ENCODE measurements at regions not wholly inside any gene's neighbourhood (a gene's known extent, or its start where the extent isn't known, plus 50 kb on each side); places are given as distances from the start of the nearest gene placed in this dataset.
"Not testable (repeated sequence)": the region's sequence is repeated elsewhere in the genome, so short reads cannot be mapped to it uniquely, and the experiment has no call there.

DNA sequence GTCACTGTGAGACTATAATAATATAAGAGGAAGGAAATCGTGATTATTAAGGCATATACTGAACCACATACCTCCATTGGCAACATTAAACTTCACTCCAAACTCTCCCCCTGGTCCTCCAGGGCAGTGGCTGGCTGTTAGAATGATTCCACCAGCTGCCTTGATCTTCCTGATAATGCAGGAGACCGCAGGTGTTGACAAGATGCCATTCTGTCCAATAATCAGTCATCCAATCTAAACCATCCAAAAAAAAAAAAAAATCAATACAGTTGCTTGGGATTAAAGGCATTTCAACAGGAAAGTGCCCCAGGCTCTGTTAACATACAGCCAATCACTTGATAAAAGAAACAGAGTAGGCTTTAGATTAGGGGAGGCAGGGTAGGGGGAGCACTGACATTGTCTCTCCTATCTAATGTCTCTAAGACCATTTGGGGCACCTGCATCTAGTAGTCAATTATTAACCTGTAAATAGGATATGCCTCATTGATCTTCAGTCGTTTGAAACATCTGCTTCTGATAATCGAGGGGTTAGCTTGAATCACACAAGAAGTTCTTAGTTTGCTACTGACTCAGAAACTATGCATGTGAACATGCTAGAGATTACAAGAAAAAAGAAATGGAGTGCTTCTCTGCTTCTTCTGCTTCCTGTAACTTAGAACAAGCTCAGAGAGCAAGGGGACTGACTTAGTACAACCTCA lies 74.7 kb downstream of the FOXD4L6 start:
- not testable (repeated sequence) for TF ChIP-seq JUND (IDR thresholded peaks at IDR 0.05); FOXA1 (IDR thresholded peaks at IDR 0.05); SP1 (IDR thresholded peaks at IDR 0.05); EGR1 (IDR thresholded peaks at IDR 0.05; ENCODE audit: low read depth in 2 of 2); YY1 (IDR thresholded peaks at IDR 0.05); TAF1 (conservative IDR thresholded peaks at IDR 0.05)
- TF ChIP-seq, protein P1, sequence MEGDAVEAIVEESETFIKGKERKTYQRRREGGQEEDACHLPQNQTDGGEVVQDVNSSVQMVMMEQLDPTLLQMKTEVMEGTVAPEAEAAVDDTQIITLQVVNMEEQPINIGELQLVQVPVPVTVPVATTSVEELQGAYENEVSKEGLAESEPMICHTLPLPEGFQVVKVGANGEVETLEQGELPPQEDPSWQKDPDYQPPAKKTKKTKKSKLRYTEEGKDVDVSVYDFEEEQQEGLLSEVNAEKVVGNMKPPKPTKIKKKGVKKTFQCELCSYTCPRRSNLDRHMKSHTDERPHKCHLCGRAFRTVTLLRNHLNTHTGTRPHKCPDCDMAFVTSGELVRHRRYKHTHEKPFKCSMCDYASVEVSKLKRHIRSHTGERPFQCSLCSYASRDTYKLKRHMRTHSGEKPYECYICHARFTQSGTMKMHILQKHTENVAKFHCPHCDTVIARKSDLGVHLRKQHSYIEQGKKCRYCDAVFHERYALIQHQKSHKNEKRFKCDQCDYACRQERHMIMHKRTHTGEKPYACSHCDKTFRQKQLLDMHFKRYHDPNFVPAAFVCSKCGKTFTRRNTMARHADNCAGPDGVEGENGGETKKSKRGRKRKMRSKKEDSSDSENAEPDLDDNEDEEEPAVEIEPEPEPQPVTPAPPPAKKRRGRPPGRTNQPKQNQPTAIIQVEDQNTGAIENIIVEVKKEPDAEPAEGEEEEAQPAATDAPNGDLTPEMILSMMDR (IDR thresholded peaks at IDR 0.05; ENCODE audit: low read depth, low read length, missing input control): not testable (repeated sequence)
- TF ChIP-seq, protein P2, sequence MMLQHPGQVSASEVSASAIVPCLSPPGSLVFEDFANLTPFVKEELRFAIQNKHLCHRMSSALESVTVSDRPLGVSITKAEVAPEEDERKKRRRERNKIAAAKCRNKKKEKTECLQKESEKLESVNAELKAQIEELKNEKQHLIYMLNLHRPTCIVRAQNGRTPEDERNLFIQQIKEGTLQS (IDR thresholded peaks at IDR 0.05): not testable (repeated sequence)
- TF ChIP-seq, protein P3, sequence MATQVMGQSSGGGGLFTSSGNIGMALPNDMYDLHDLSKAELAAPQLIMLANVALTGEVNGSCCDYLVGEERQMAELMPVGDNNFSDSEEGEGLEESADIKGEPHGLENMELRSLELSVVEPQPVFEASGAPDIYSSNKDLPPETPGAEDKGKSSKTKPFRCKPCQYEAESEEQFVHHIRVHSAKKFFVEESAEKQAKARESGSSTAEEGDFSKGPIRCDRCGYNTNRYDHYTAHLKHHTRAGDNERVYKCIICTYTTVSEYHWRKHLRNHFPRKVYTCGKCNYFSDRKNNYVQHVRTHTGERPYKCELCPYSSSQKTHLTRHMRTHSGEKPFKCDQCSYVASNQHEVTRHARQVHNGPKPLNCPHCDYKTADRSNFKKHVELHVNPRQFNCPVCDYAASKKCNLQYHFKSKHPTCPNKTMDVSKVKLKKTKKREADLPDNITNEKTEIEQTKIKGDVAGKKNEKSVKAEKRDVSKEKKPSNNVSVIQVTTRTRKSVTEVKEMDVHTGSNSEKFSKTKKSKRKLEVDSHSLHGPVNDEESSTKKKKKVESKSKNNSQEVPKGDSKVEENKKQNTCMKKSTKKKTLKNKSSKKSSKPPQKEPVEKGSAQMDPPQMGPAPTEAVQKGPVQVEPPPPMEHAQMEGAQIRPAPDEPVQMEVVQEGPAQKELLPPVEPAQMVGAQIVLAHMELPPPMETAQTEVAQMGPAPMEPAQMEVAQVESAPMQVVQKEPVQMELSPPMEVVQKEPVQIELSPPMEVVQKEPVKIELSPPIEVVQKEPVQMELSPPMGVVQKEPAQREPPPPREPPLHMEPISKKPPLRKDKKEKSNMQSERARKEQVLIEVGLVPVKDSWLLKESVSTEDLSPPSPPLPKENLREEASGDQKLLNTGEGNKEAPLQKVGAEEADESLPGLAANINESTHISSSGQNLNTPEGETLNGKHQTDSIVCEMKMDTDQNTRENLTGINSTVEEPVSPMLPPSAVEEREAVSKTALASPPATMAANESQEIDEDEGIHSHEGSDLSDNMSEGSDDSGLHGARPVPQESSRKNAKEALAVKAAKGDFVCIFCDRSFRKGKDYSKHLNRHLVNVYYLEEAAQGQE (IDR thresholded peaks at IDR 0.05): not testable (repeated sequence)
- TF ChIP-seq, protein P4, sequence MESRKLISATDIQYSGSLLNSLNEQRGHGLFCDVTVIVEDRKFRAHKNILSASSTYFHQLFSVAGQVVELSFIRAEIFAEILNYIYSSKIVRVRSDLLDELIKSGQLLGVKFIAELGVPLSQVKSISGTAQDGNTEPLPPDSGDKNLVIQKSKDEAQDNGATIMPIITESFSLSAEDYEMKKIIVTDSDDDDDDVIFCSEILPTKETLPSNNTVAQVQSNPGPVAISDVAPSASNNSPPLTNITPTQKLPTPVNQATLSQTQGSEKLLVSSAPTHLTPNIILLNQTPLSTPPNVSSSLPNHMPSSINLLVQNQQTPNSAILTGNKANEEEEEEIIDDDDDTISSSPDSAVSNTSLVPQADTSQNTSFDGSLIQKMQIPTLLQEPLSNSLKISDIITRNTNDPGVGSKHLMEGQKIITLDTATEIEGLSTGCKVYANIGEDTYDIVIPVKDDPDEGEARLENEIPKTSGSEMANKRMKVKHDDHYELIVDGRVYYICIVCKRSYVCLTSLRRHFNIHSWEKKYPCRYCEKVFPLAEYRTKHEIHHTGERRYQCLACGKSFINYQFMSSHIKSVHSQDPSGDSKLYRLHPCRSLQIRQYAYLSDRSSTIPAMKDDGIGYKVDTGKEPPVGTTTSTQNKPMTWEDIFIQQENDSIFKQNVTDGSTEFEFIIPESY (IDR thresholded peaks at IDR 0.05): not testable (repeated sequence)
- TF ChIP-seq, protein P5, sequence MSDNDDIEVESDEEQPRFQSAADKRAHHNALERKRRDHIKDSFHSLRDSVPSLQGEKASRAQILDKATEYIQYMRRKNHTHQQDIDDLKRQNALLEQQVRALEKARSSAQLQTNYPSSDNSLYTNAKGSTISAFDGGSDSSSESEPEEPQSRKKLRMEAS (IDR thresholded peaks at IDR 0.05): not testable (repeated sequence)
